GM18867 (cell line): ENCODE measurements at regions not wholly inside any gene's neighbourhood (a gene's known extent, or its start where the extent isn't known, plus 50 kb on each side); places are given as distances from the start of the nearest gene placed in this dataset.

ENCODE experiments used
- ATAC-seq: cut with Tn5 transposase; IDR thresholded peaks from one replicate; pipeline ENCODE4 v1.9.1; 2021; ENCODE audit warnings: mild to moderate bottlenecking, moderate library complexity; ENCODE audit not compliant: unreplicated experiment

GRCh38 chr9:115362101-115362500 lies 244.1 kb upstream of the TNC start:
- ATAC-seq: no peak

GRCh38 chr9:115362640-115363039 lies 244.7 kb upstream of the TNC start:
- no peak for ATAC-seq

DNA sequence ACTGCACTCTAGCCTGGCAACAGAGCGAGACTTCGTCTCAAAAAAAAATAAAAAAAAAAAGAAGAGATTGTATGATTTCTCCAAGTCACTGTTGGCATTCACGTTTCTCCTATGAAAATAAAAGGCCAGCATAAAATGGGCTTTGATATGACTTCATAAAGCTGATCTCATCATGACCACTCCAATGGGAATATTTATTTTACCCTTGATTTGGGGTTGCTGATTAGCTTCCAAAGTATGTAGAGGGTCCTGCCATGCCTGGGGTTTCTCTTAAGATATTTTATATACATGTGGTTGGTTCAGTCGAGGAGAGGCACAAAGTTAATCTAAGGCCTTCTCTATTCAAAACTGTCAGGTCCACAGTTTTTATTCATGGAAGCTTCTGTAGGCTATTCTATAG lies 247.0 kb upstream of the TNC start:
- no peak for ATAC-seq

DNA sequence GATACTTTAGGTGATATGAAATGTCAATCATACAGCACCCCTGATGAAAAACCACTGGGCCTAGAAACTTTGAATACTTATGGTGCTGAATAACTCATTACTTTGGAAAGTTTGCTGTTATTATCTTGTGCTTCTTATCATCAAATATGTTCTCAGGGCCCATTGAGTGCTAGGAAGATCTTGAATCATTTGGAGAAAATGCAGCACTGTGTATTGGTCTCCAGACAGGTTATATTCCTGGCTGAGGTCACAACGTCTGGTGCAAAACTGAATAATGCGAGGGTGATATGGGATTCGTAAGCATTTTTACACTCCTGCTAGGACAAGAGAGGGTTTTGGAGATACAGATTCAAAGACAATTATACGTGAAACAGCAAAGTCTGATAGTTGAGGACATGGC lies 249.4 kb upstream of the TNC start:
- no peak for ATAC-seq

- no peak for ATAC-seq
Measured at GRCh38 chr9:115367780-115368525, 250.0 kb upstream of the TNC start.

- ATAC-seq: no peak
Measured at GRCh38 chr9:115369322-115369957, 251.5 kb upstream of the TNC start.

DNA sequence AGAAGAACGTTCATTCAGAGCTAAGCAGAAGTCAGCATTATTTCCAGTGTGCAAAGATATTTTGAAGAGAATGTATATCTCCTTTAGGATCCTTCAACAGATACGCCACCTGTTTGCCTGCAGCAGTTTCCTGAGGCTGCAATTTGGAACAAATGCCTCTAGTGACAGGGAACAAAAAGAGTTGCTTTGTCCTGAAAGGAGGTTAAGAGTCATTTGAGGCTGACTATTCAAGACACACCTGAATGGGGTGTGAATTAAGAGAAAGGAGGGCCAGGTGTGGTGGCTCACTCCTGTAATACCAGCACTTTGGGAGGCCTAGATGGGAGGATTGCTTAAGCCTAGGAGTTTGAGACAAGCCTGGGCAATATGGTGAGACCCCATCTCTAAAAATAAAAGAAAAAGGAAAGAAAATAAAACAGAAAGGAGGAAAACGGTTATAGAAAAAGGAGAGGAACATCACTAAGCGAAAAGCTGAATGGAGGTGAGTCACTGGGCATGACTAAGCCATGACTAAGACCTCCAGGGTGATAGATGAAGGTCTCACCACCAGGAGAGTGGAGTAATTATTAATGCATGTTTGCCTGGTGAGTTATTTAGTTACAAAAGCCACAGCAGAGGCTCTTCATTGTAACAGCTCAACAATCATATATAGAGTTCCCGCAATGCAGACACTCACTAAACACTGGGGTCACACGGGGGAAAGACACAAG lies 255.2 kb upstream of the TNC start:
- ATAC-seq: peak; percentile 67

DNA sequence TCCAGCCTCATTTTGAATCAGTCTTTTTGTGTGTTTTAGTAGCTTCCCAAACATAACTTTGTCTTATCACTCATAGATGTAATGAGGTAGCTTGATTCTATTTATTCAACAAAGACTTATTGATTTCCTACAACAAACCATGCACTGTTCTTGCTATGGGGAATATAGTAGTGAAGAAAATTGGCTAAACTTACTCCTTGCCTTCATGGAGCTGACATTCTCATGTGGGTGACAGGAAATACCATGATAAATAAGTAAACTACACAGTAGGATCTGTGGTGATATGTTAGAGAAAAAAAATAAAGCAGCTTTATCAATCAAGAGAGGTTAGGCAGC lies 255.7 kb upstream of the TNC start:
- ATAC-seq: peak; percentile 10

DNA sequence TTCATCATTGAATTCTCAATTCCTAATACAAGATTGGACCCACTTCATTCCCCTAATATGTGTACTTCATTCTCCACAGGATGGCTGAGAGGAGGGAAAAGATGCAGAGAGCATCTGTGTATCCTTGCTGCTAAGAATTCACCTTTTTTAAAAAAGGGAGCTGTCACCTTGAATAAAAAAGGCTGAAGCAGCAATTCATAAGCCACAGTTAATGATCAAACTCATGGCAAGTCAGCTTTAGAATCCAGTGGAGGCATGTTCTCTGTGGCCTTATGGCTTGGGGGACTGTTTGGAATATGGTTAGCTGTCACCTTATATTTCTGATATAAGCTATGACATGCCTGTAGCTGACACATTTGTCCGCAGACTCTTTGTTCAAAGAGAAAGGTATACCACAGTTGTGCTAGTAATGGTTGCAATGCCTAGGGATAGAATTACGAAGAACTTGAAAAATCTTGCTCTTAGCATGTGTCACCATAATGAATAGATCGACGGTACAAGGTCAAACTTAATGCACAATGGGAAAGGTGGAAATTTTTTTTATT lies 256.8 kb upstream of the TNC start:
- no peak for ATAC-seq

DNA sequence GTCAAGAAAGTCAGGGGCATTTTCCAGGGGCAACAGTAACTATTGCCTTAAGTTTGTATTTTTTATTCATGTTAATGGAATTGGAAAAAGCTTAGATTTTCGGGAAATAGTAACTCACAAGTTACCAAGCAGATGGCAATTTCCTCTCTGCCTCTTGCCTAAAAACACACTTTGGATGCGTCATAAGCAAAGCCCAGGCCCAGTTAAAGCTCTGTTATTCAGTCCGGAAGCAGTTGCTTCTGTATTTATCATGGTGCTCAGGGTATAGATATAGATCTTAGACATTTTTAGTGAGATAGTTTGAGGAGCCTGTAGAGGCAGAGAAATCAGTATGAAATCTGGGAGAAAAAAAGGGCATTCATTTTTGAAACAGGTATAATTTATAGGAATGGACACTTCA lies 260.3 kb upstream of the TNC start:
- ATAC-seq: no peak

DNA sequence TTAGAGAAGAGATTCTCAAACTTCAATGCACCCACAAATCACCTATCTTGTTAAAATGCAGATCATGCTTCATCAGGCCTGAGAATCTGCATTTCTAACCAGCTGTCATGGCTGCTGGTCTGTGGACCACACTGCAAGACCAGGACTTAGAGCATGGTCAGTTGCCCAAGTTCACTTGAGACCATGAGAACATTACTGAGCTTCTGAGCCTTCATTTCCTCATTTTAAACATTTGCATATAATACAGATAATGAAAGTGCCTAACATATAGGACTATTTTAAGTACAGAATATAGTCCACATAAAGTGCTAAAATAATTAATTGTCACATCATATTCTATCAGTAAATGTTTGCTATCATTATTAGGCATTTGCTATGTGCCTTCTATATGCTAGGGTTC lies 260.8 kb upstream of the TNC start:
- ATAC-seq: no peak

DNA sequence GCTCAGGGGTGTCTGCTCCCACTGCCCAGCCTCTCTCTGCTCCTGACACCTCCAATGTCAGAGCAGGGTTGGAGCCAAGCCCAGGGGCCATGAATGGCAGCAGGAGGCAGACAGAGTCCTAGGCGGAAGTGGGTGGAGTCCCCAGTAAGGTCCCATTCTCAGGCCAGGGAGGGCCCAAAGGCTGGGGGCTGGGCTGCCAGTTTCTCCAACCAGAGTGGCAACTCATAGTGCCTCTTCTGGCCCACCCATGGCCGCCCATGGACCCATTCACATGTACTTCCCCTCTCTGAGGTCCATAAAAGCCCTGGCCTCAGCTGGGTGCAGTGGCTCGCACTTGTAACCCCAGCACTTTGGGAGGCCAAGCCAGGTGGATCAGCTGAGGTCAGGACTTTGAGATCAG lies 261.8 kb upstream of the TNC start:
- ATAC-seq: no peak

DNA sequence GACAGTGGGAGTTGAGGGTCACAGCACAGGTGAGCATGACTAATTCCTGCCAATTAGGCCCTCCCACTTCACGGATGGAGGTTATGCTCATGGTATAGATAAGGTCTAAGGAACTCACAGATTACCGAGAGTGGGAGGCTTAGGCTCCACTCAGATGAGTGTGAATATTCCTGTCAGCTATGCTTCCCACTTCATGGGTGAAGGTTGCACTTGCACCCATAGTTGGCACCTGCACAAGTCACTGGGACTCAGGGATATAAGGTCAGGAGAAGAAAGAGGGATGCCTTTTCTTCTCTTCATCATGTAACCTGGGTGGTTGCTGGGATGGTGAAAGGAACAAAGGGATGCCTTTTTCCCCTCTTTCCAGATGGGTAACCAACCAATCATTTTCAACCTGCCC lies 264.9 kb upstream of the TNC start:
- no peak for ATAC-seq

DNA sequence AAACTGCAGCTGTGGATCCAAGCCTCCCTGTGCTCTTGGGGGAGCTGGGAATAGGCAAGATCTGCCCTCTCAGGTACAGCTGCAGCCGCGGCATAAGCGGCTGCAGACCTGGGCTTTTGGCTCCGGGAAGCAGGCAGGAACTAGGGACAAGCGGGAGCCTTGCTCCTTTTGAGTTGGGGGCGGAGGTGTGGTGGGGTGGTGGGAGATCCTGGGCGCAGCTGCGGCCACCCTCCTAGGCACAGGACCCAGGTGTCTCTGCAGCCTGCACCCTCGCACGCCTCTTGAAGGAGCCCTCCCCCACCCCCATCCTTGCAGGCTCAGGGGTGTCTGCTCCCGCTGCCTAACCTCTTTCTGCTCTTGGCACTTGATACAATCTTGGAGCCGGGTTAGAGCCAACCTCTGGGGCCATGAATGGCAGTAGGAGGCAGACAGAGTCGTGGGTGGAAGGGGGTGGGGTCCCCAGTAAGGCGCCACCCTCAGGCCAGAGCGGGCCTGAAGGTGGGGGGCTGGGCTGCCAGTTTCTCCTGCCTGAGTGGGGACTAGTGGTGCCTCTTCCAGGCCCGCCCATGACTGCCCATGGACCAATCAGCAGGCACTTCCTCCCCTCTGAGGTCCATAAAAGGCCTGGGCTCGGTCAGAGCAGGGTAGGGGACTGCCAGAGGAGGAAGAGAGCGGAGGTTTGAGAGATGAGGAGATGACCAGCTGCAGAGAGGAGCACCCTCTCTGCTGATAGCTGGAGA lies 267.6 kb upstream of the TNC start:
- ATAC-seq: no peak

- ATAC-seq: no peak
Measured at GRCh38 chr9:115386963-115387770, 269.2 kb upstream of the TNC start.

DNA sequence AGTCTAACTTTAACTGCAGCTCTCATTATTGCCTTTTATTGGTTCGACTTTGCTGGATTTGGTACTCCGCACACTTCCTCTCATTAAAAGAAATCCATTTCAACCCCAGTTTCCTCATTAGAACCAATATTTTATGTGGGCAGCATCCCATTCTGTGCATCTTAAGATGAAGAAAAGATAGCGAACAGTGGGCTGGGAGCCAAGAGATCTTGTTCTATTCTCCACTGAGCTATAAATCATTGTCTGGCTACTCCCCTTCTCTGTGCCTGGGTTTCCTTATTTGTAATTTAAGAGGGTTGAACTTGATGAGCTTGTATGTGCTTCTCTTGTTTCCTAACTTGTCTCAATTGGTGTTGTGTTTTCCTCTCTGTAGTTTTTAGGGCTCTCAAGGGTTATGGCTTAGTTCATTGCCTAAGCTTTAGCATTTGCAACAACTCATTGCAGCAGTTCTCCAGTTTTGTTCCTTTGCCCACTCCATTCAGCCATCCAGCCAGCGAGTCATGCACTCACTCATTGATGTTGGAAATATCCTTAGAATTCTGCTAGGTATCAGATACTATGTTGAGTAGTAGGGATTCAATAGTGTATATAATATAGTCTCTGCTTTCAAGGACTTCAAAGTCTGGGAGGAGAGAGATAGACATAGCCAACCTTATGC lies 273.3 kb upstream of the TNC start:
- no peak for ATAC-seq

DNA sequence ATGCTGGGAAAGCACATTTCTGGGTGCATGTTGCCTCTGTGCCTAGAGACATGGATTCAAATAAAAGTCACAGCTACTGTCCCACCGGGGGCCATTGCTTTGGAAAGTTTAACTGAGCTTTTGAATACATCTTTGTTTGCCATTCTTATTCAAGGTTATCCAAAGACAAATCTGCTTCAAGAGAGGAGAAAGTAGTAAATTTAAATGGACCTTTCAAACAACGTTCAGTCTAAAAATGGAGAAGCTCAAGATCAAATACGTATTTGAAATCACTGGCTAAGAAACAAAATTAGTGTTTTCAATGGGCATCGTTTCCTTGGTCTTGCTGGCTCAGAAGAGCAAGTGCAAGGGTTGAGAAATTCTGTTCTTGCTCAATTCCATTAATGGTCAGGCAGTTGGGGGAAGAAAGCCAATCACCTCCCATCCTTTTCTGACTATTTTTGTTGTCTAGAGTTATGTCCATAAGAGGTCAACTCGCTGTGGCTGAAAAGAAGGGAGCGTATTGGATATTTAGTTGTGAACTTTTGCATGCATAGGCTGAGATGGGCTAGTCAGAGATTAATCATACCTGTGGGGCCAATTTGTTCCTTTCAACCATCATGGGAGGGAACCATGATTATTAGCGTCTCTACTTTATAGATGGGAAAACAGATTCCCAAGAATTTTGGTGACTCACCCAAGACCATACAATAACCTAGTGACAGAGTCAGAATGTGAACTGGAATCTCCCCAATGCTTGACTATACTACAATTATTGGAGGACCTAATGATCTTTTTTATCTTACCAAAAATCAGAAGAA lies 276.2 kb upstream of the TNC start:
- no peak for ATAC-seq

- ATAC-seq: no peak
Measured at GRCh38 chr9:115395511-115396021, 277.6 kb upstream of the TNC start.

DNA sequence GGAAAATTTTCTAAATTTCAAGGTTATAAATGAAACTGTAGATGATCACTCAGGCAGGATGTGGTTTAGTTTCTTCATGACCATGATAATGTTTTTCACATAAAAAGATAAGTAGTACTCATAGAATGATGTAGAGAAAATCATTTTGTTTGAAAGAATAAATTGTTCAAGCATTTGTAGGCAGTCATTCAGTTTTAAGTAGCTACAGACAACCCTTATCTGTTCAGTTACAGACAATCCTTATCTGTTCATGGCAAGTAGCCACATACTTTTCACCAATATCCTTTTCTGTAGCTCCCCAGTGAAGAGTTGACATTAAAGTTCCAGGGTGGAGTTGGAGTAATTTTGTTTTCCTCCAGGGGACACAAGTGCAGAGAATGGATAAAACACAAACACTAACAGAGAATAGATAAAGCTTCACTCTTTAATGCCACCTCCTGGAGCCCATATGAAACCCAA lies 278.1 kb upstream of the TNC start:
- ATAC-seq: no peak
